GM21529 (cell line): ENCODE measurements at regions not wholly inside any gene's neighbourhood (a gene's known extent, or its start where the extent isn't known, plus 50 kb on each side); places are given as distances from the start of the nearest gene placed in this dataset.

ENCODE experiments used
- ATAC-seq: cut with Tn5 transposase; IDR thresholded peaks from one replicate; pipeline ENCODE4 v1.9.1; 2021; ENCODE audit not compliant: unreplicated experiment

GRCh38 chr11:95487938-95488337, 256.9 kb upstream of the SESN3 start:
- ATAC-seq: no peak

GRCh38 chr11:95487391-95487790, 256.4 kb upstream of the SESN3 start:
- ATAC-seq: peak; percentile 100

GRCh38 chr11:95486979-95487378, 256.0 kb upstream of the SESN3 start:
- no peak for ATAC-seq

GRCh38 chr11:95486466-95486865, 255.5 kb upstream of the SESN3 start:
- ATAC-seq: no peak

- no peak for ATAC-seq
These were observed 254.3 kb upstream of the SESN3 start for GRCh38 chr11:95485115-95485900.

- ATAC-seq: no peak
These were observed 252.3 kb upstream of the SESN3 start for GRCh38 chr11:95483339-95483738.

- ATAC-seq: no peak
These were observed 247.0 kb upstream of the SESN3 start for GRCh38 chr11:95478003-95478402.

- no peak for ATAC-seq
These were observed 238.3 kb upstream of the SESN3 start for GRCh38 chr11:95469258-95469657.

- ATAC-seq: peak; percentile 65
These were observed 235.4 kb upstream of the SESN3 start for GRCh38 chr11:95466416-95466815.

GRCh38 chr11:95465887-95466286, 234.9 kb upstream of the SESN3 start:
- ATAC-seq: no peak

- ATAC-seq: no peak
These were observed 230.9 kb upstream of the SESN3 start for GRCh38 chr11:95461858-95462257.

GRCh38 chr11:95461348-95461747, 230.3 kb upstream of the SESN3 start:
- no peak for ATAC-seq

GRCh38 chr11:95459291-95460042, 228.5 kb upstream of the SESN3 start:
- no peak for ATAC-seq

- no peak for ATAC-seq
These were observed 225.9 kb upstream of the SESN3 start for GRCh38 chr11:95456714-95457491.

GRCh38 chr11:95455228-95455970, 224.4 kb upstream of the SESN3 start:
- peak; percentile 79 for ATAC-seq

GRCh38 chr11:95453616-95454171, 222.7 kb upstream of the SESN3 start:
- ATAC-seq: no peak

- no peak for ATAC-seq
These were observed 220.7 kb upstream of the SESN3 start for GRCh38 chr11:95451682-95452081.

GRCh38 chr11:95451261-95451660, 220.3 kb upstream of the SESN3 start:
- ATAC-seq: no peak

- ATAC-seq: no peak
These were observed 219.6 kb upstream of the SESN3 start for GRCh38 chr11:95450547-95451123.

- no peak for ATAC-seq
These were observed 214.8 kb upstream of the SESN3 start for GRCh38 chr11:95445746-95446333.
